ENCODE measurements at regions not wholly inside any gene's neighbourhood (a gene's known extent, or its start where the extent isn't known, plus 50 kb on each side); places are given as distances from the start of the nearest gene placed in this dataset.

DNA sequence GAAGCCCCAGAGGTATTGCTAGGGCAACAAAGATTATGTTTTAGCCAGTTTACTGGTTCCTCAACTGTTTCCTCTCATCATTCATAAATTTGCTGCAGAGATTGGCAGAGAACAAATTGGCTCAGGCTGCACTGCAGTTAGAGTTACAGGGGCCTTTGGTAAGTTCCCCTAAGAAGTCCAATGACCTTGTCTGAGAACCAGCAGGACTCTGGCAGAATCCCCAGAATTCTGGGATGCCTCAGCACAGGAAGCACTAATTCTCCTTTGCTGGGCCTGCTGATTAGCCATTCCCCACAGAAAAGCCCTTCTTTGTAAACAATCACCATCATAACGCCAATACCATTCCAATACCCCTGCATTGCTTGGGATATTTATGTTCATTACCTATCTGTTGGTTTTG is 151.3 kb downstream of the USP46 start:
- TF ChIP-seq GABPA (IDR thresholded peaks at IDR 0.05; ENCODE audit: borderline replicate concordance, insufficient read depth, low read length) (no peak), SIX5 (IDR thresholded peaks at IDR 0.05; ENCODE audit: low read depth, low read length) (no peak), EP300 (IDR thresholded peaks at IDR 0.05; ENCODE audit: borderline replicate concordance in 1 of 2, low read depth in 2 of 2, low read length in 2 of 2) (no peak), MAFK (IDR thresholded peaks at IDR 0.05; ENCODE audit: low read depth, low read length) (no peak), SAP30 (IDR thresholded peaks at IDR 0.05; ENCODE audit: insufficient read depth, insufficient replicate concordance, low read length) (no peak), HDAC2 (IDR thresholded peaks at IDR 0.05; ENCODE audit: borderline replicate concordance in 1 of 2, low read depth in 2 of 2, low read length in 2 of 2) (no peak), SP2 (IDR thresholded peaks at IDR 0.05; ENCODE audit: low read length) (no peak)
- TF ChIP-seq, protein P1, sequence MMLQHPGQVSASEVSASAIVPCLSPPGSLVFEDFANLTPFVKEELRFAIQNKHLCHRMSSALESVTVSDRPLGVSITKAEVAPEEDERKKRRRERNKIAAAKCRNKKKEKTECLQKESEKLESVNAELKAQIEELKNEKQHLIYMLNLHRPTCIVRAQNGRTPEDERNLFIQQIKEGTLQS (IDR thresholded peaks at IDR 0.05; ENCODE audit: insufficient read depth, low read depth, low read length): no peak
- TF ChIP-seq, protein P2, sequence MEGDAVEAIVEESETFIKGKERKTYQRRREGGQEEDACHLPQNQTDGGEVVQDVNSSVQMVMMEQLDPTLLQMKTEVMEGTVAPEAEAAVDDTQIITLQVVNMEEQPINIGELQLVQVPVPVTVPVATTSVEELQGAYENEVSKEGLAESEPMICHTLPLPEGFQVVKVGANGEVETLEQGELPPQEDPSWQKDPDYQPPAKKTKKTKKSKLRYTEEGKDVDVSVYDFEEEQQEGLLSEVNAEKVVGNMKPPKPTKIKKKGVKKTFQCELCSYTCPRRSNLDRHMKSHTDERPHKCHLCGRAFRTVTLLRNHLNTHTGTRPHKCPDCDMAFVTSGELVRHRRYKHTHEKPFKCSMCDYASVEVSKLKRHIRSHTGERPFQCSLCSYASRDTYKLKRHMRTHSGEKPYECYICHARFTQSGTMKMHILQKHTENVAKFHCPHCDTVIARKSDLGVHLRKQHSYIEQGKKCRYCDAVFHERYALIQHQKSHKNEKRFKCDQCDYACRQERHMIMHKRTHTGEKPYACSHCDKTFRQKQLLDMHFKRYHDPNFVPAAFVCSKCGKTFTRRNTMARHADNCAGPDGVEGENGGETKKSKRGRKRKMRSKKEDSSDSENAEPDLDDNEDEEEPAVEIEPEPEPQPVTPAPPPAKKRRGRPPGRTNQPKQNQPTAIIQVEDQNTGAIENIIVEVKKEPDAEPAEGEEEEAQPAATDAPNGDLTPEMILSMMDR (IDR thresholded peaks at IDR 0.05; ENCODE audit: control extremely low read depth in 1 of 3, insufficient read depth in 1 of 3, low read depth in 1 of 3, low read length in 3 of 3): no peak

All from H1 (cell line).